Adrenal gland (tissue), 9 donors: ENCODE measurements at regions not wholly inside any gene's neighbourhood (a gene's known extent, or its start where the extent isn't known, plus 50 kb on each side); places are given as distances from the start of the nearest gene placed in this dataset.

ENCODE experiments used
- DNase-seq, 7 donors: peaks; one replicate each; pipeline ENCODE4 v3.0.0-alpha.2; 2019 to 2020
- H3K27ac ChIP-seq, 5 donors: fragments of 200-600 bp; sonication (generic) in 4 of 5; 1 replicate in 3 of 5; 2 replicates in 2 of 5; pipeline versions ENCODE4 v1.5.1 to v1.8.0; 2016 to 2020; ENCODE audit warnings: mild to moderate bottlenecking in 1 of 5
- H3K27me3 ChIP-seq: fragments of 200-600 bp; 2 replicates; pipeline ENCODE4 v1.8.0; 2021
- H3K36me3 ChIP-seq, 2 donors: fragments of 200-600 bp; replicated peaks in 1 of 2; 1 replicate in 1 of 2; 2 replicates in 1 of 2; pipeline versions ENCODE4 v1.5.1 to v1.8.0; 2018 to 2022
- H3K4me1 ChIP-seq, 2 donors: fragments of 200-600 bp; replicated peaks in 1 of 2; 1 replicate in 1 of 2; 2 replicates in 1 of 2; pipeline versions ENCODE4 v1.5.1 to v1.8.0; 2018 to 2021
- H3K4me3 ChIP-seq, 4 donors: fragments of 200-600 bp; sonication (generic) in 3 of 4; one replicate each; pipeline ENCODE4 v1.5.1; 2016 to 2018
- H3K9me3 ChIP-seq, 3 donors: fragments of 200-600 bp; sonication (generic) in 1 of 3; replicated peaks in 1 of 3; 1 replicate in 2 of 3; 2 replicates in 1 of 3; pipeline versions ENCODE4 v1.5.1 to v1.8.0; 2016 to 2021
- POLR2A ChIP-seq, 2 donors: fragments of 450-650 bp; IDR thresholded peaks; one replicate each; pipeline ENCODE4 v1.6.1; 2017; ENCODE audit warnings: antibody characterized with exemption in 2 of 2, mild to moderate bottlenecking in 2 of 2, moderate library complexity in 1 of 2
- WGBS, 4 donors: extraction: QIAGEN DNeasy Blood & Tissue Kit in 2 of 4; methylation state at CpG; one replicate each; pipeline versions ENCODE4 v1.1.5 to v1.1.7; 2013 to 2017; 5-methylcytosine and 5-hydroxymethylcytosine counted together
- intact Hi-C, 2 donors: fragments of 100-400 bp; cut with DNase I; formaldehyde crosslinking; loops; one replicate each; pipeline versions ENCODE4 v1.14.1 to v1.15.0; 2022 to 2023
- TF ChIP-seq, protein P1 (sequence below), 6 experiments: fragments of 450-650 bp in 4 of 6; fragments of 200-600 bp in 2 of 6; sonication (generic) in 1 of 6; IDR thresholded peaks; 1 replicate in 5 of 6; 2 replicates in 1 of 6; pipeline versions ENCODE4 v1.5.1 to v1.8.0; 2016 to 2021; ENCODE audit warnings: antibody characterized with exemption in 6 of 6, mild to moderate bottlenecking in 2 of 6, moderate library complexity in 1 of 6
- donor health status: healthy with polysubstance abuse.
- donor health status: Bipolar disorder and iron deficiency.
- donor health status: DM: yes; HTN: yes; CAD: no.
- donor health status: DM: no; HTN: no; CAD: no.
- donor health status: DM: no; HTN: no; CAD: no.

DNA sequence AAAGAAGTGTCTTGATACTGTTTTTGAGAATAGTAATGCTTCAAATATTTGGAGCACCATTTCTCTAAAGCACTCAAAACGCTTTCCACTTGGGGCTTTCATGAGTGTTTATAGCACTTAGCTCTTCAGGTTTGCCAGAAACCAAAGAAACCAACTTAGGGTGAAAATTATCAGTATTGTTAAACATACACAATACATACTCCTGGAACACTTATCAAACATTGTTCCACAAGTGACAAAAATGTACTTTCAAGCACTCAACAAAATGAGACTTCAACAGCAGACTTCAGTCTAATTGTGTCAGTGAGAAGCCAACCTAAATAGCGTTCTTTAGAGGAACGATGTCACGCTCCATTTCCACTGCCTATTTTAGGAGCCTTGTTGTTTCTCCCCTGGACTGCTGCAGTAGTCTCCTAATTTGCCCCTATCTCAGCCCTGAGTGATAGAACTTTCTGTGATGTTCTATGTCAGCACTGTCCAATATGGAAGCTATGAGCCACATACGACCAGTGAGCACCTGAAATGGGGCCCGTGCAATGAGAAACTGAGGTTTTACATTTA lies 461.3 kb downstream of the KIF16B start:
- Histone ChIP-seq H3K9me3 (no peaks in the 10 kb centered on the region), H3K27ac (no peak overlapping the region), H3K4me3 (no peak overlapping the region), H3K36me3 (no peaks in the 10 kb centered on the region), H3K4me1 (peaks cover 0 to 7% of the 10 kb centered on the region in 2 donors), H3K27me3 (no peaks in the 10 kb centered on the region)
- intact Hi-C loops, result no loop called here
- 84 to 95% (median 93%) methylated on average over 6 of the region's 6 CpGs for WGBS, 4 donors
- DNase-seq, result no peak
- no peak for TF ChIP-seq POLR2A (IDR thresholded peaks at IDR 0.05)
- TF ChIP-seq, protein P1, sequence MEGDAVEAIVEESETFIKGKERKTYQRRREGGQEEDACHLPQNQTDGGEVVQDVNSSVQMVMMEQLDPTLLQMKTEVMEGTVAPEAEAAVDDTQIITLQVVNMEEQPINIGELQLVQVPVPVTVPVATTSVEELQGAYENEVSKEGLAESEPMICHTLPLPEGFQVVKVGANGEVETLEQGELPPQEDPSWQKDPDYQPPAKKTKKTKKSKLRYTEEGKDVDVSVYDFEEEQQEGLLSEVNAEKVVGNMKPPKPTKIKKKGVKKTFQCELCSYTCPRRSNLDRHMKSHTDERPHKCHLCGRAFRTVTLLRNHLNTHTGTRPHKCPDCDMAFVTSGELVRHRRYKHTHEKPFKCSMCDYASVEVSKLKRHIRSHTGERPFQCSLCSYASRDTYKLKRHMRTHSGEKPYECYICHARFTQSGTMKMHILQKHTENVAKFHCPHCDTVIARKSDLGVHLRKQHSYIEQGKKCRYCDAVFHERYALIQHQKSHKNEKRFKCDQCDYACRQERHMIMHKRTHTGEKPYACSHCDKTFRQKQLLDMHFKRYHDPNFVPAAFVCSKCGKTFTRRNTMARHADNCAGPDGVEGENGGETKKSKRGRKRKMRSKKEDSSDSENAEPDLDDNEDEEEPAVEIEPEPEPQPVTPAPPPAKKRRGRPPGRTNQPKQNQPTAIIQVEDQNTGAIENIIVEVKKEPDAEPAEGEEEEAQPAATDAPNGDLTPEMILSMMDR (IDR thresholded peaks at IDR 0.05), result no peak

DNA sequence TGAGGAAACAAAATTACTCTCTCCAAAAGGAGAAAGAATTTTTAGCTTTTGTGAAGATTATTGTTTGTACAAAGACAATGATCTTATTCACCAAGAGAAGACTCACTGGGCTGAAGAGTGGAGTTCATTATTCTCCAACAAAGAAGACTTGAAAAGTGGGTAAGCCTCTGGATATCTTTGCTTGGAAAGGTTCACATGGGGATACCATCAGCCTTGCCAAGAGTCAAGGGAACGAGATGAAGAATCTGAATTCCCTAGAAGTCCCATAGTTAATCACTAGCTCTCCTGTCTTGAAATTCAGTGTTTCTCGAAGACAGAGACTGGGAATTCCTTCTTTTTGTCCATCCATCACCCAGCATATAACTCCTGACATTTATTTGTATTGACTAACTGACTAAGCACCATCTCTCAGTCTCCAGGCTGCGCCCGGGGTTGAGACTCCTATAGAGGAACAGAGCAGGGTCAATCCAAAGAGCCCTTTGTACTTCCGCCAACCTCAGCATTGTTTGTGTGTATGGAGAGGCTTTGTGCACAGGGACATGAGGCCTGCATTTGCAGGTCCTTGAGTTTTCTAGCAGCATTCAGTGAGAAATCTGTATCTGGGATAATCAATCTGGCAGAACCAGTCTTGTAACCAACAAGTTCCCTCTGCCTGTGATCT lies 461.9 kb downstream of the KIF16B start:
- Histone ChIP-seq H3K27ac (no peak overlapping the region), H3K9me3 (no peaks in the 10 kb centered on the region), H3K27me3 (no peaks in the 10 kb centered on the region), H3K36me3 (no peaks in the 10 kb centered on the region), H3K4me1 (peaks cover 0 to 7% of the 10 kb centered on the region in 2 donors), H3K4me3 (no peak overlapping the region)
- intact Hi-C loops, result no loop called here
- WGBS, 4 donors, result 80 to 91% (median 89%) methylated on average over 5 of the region's 5 CpGs
- DNase-seq, result no peak
- no peak for TF ChIP-seq POLR2A (IDR thresholded peaks at IDR 0.05)
- TF ChIP-seq, protein P1 (IDR thresholded peaks at IDR 0.05), result no peak

DNA sequence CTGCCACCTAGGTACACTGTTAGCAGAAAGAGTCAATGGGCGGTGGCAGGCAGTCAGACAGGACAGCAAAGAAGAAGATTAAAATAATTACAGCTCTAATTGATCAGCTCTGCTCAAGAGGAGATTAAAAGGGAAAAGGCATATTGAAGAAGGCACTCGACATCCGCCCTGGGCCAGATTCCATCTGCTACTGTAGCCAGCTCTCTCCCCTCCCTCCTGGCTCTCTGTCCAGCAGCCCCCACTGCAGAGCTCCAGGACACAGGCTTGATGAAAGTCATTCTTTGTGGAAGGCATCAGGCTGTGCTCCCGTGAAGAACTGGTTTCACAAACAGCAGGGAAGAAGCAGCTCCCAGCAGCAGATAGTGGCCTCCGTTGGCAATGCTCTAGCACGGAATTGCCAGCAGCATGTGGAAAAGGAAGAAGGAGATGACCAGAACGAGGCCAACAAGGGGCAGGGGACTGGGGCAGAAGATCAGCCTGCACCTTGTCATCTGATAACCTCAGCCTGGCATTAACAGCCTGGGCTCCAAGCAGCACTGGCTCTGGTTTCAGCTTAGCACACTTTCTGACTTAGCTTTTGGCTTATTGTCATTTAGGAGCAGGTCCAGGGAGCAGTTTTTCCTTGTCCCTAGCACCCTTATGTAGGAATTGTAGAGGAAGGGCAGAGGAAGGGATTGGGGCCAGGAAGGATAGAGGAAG lies 465.9 kb downstream of the KIF16B start:
- Histone ChIP-seq H3K4me1 (peaks cover 0 to 7% of the 10 kb centered on the region in 2 donors), H3K9me3 (no peaks in the 10 kb centered on the region), H3K27me3 (no peaks in the 10 kb centered on the region), H3K4me3 (no peak overlapping the region), H3K36me3 (no peaks in the 10 kb centered on the region), H3K27ac (no peak overlapping the region)
- 61 to 69% (median 67%) methylated on average over 7 of the region's 7 CpGs for WGBS, 4 donors
- no peak for TF ChIP-seq POLR2A (IDR thresholded peaks at IDR 0.05)
- TF ChIP-seq, protein P1 (IDR thresholded peaks at IDR 0.05), result no peak
- intact Hi-C loops, result no loop called here
- DNase-seq, result peak in 1 of 7 donors; percentile 66

DNA sequence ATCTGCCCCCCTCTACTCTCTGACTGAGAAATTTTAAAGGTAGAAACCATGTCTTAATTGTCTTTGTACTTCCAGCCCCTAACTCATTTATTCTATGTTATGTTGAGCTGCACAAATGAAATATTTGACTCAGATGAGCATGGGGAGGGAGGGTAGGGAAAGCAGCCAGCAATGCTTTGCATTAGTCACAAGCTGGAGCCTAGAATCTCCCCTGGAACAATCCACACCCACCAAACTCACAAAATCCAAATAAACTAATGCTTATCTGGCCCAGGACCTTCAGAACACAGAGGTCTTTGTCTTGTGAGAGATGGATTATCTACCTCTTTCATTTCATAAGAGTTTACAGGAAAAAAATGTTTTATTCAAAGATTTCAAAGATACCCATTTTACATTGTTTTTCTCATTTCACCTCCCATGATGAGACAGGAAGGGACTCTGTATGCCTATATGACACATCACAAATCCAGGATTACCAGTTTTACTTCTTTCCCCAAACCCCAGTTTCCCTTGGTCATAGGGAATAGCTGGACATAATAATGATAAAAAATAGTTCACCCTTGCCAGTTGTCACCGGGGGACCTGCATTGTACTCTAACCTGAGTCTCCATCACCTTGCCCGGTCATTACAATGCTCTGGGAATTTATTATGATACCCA lies 466.9 kb downstream of the KIF16B start:
- no peak for TF ChIP-seq POLR2A (IDR thresholded peaks at IDR 0.05)
- TF ChIP-seq, protein P1 (IDR thresholded peaks at IDR 0.05), result no peak
- Histone ChIP-seq H3K36me3 (no peaks in the 10 kb centered on the region), H3K27me3 (no peaks in the 10 kb centered on the region), H3K4me1 (peaks cover 0 to 7% of the 10 kb centered on the region in 2 donors), H3K4me3 (no peak overlapping the region), H3K27ac (no peak overlapping the region), H3K9me3 (no peaks in the 10 kb centered on the region)
- peak in 3 of 7 donors; percentile 28 to 42 (median 40) for DNase-seq
- intact Hi-C loops, result no loop called here
- 92 to 100% (median 97%) methylated on average over 2 of the region's 2 CpGs for WGBS, 4 donors
